GM06990 (cell line): ENCODE measurements at regions not wholly inside any gene's neighbourhood (a gene's known extent, or its start where the extent isn't known, plus 50 kb on each side); places are given as distances from the start of the nearest gene placed in this dataset.

Source experiments
- DNase-seq: peaks from one replicate; pipeline ENCODE4 v3.0.0-alpha.2; 2011; ENCODE audit not compliant: insufficient read length; ENCODE audit errors: extremely low read depth
- H3K27me3 ChIP-seq: replicated peaks from 2 replicates; pipeline ENCODE4 v1.6.0; 2011; ENCODE audit warnings: low read length; ENCODE audit not compliant: control insufficient read depth, insufficient read depth
- H3K36me3 ChIP-seq: 2 replicates; pipeline ENCODE4 v1.5.1; 2011; ENCODE audit warnings: low read length; ENCODE audit not compliant: control insufficient read depth, insufficient read depth
- H3K4me3 ChIP-seq: replicated peaks from 2 replicates; pipeline ENCODE4 v1.5.1; 2011; ENCODE audit warnings: low read depth, mild to moderate bottlenecking, control low read depth, low read length
- CTCF ChIP-seq: IDR thresholded peaks from 2 replicates; pipeline ENCODE4 v1.5.1; 2011; ENCODE audit warnings: low read length, control low read depth, mild to moderate bottlenecking, inconsistent platforms; ENCODE audit not compliant: insufficient read depth, poor library complexity, severe bottlenecking

- TF ChIP-seq CTCF = no peak
- no peaks in the 10 kb centered on the region for H3K27me3 ChIP-seq
- DNase-seq = no peak
- H3K36me3 ChIP-seq = no peaks in the 10 kb centered on the region
- H3K4me3 ChIP-seq = no peak overlapping the region
Observed at GRCh38 chr5:86404256-86404655, 213.5 kb upstream of the COX7C start.

- TF ChIP-seq CTCF = no peak
- H3K4me3 ChIP-seq = no peak overlapping the region
- H3K36me3 ChIP-seq = no peaks in the 10 kb centered on the region
- no peak for DNase-seq
- no peaks in the 10 kb centered on the region for H3K27me3 ChIP-seq
Observed at GRCh38 chr5:86407711-86408110, 210.0 kb upstream of the COX7C start.

- no peak for DNase-seq
- Histone ChIP-seq H3K4me3 (no peak overlapping the region), H3K36me3 (no peaks in the 10 kb centered on the region), H3K27me3 (no peaks in the 10 kb centered on the region)
- no peak for TF ChIP-seq CTCF
Observed at GRCh38 chr5:86411596-86411995, 206.1 kb upstream of the COX7C start.

GRCh38 chr5:86427158-86427557, 190.6 kb upstream of the COX7C start:
- Histone ChIP-seq H3K4me3 (no peak overlapping the region), H3K27me3 (no peaks in the 10 kb centered on the region), H3K36me3 (no peaks in the 10 kb centered on the region)
- TF ChIP-seq CTCF = no peak
- DNase-seq = no peak

GRCh38 chr5:86439593-86440110, 178.1 kb upstream of the COX7C start:
- TF ChIP-seq CTCF = no peak
- no peaks in the 10 kb centered on the region for H3K27me3 ChIP-seq
- no peak overlapping the region for H3K4me3 ChIP-seq
- no peaks in the 10 kb centered on the region for H3K36me3 ChIP-seq
- no peak for DNase-seq
